GM18867 (cell line): ENCODE measurements at regions not wholly inside any gene's neighbourhood (a gene's known extent, or its start where the extent isn't known, plus 50 kb on each side); places are given as distances from the start of the nearest gene placed in this dataset.

Experiments used
- ATAC-seq: cut with Tn5 transposase; IDR thresholded peaks from one replicate; pipeline ENCODE4 v1.9.1; 2021; ENCODE audit warnings: mild to moderate bottlenecking, moderate library complexity; ENCODE audit not compliant: unreplicated experiment

DNA sequence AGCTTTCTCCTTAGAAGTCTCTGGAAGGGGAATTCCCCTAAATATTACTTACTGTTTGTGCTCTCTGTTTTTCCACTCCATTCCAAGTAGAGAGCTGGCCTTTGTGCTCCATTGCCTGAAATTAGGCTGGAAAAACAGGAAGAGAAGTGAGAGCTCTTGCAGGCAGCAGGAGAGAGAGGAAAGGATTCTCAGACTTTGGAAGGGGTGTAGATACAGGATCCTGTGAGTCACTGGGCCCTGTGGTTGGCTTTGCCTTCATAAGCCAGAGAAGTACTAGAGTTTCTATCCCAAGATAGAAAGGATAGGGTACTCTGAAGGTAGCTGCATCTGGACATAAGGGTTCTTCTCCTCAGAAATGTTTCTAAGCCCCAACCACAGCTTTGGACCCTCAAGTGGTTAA is 188.9 kb downstream of the CMPK2 start:
- ATAC-seq, result no peak

DNA sequence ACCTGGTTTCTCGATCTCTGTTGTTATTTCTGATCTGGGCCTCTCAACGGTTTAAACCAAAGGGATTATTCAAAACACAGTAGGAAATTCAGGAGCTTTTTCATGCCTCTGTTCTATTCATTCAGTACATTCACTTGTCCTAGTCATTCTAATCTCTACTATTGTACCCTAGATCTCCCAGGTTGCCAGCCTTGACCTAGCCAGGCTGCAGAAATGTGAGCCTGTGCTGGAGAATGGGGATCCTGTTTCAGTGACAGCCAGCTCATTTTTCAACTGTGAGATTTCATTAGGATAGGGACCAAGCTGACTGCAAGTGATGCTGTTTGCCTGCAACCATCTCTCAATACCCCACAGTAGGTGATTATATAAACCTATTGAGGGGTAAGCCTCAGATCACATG is 186.2 kb downstream of the CMPK2 start:
- ATAC-seq, result no peak

DNA sequence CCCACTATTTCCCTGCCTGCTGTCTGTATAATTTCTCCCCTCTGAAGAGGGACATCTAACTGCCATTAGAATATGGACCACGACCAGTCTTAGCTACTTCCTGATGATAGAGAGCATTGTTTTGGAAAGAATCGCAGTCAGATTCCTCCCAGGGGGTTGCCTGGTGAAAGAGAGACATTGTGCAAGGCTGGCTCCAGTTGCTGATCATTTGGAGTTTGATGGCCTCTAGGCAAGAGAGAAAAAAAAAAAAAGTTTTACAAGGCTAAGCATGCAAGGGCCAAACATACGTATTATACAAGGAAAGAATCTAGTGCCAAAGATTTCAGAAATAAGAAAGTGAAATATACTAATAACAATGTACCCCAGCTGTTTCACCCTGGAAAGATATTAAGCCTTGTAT is 182.2 kb downstream of the CMPK2 start:
- ATAC-seq, result no peak

DNA sequence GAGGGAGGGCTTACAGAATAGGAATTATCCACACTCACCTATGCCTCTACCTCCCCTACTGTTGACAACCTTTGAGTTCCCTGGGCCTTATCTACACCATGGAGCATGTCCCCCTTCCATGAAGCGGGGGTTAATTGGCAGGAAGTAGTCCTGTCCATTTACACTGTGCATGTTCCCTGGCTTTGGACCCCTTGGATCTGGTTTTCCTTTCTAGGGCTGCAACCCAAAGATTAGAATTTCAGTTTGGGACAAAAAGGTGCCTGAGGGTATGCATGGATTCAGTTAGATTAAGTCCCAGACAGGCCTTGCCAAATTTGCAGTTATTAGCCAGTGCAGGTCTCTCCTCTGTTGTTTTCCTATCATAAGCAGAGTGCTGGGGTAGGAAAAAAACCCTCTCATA is 180.3 kb downstream of the CMPK2 start:
- ATAC-seq, result no peak

DNA sequence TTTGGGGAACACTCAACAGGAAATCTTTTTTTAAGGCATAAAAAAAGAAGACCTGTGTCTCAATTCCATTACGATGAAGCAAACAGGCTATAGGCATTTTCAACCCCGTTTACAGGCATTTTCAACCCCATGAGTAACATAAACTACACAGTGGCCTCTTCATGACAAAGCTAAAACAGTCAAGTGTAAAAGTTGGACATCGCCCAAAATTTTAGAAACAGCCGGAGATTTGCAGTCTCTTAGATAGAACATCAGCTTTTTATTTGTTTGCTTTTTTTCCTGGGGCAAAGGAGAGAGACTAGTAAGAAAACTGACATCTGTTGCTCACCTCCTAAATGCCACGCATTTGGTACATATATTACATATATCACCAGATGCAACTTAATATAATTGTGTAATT is 173.7 kb downstream of the CMPK2 start:
- ATAC-seq, result no peak

DNA sequence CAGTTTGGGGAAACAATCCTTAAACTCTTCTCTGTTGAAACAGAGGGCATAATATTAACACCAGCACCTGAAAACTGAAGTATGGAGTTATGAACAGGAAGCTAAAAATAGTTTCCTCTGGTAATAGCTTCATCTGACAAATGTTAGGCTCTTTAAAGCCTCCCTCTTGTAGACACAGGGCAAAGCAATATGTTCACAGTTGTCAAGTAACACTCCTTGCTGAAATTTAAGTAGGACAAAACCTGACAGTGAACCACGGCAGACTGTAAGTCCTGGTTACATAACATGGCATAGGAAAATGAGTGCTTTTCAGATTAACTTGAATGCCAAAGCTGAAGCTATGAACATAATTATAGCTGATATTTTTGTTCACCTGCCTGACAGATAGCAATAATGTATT is 172.9 kb downstream of the CMPK2 start:
- no peak for ATAC-seq

DNA sequence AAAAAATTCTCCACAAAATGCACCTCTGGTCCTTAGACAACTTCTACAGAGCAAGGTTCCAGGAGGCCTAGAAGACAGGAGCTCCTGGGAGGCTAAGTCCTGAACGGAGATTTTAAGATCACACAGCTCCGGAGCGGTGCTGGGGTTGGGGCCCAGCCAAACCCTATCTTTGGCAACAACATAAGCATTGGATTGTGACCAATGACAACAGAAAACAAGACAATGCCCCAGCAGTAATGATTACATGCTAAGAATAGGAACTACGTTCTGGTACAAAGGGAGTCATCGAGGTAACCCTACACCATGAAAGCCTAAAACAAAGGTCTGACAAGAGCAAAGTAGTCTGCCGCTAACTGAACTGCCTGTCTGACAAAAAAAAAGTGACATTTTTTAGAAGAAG is 171.2 kb downstream of the CMPK2 start:
- no peak for ATAC-seq

DNA sequence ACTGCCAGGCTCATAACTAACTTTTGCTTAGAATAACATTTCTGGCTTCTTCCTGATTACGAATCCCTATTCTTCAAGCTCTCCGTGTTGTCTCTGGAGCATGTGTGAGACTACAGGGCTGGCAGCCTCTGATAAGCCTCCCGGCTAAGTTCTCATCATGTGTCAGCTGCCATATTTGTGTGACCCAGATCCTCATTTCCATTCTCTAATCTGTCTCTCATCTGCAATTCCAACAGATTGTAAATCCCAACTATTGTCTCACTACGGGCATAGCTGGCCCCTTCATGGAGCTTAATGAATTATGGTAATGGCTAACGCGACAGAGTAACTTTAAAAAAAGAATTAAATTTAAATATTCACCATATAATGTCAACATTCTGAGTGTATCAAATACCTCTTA is 165.4 kb downstream of the CMPK2 start:
- ATAC-seq, result no peak

DNA sequence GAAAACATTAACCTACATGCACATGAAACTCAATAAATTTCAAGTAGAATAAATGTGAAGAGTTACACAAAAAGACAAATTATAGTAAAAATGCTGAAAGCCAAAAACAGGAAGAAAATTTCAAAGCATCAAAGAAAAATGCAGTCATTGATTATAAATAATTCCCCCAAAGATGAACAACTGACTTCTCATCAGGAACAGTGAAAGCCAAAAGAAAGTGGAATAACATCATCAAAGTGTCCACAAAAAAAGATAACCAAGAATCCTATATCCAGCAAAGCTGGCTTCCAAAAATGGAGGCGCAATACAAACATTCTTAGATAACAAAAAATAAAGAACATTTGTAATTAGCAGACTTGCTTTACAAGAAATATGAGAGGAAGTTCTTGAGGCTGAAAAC is 161.6 kb downstream of the CMPK2 start:
- no peak for ATAC-seq

DNA sequence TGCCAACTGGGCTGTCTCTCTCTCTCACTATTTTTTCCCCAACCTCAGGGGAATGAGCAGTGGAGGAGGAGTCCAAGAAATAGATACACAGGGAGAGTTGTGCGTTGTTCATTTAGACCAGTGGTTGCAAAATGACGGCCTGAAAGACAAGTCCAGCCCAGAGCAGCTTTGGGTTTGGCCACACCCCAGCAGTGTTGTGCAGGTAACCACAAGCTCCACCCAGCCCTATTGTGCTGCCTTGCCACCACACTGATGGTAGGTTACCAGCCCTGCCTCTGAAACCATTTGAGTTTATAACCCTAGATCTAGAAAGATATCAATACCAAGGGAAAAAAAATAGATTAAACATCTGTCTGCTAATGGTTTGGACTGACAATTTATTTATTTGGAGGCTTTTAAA is 144.3 kb downstream of the CMPK2 start:
- no peak for ATAC-seq

DNA sequence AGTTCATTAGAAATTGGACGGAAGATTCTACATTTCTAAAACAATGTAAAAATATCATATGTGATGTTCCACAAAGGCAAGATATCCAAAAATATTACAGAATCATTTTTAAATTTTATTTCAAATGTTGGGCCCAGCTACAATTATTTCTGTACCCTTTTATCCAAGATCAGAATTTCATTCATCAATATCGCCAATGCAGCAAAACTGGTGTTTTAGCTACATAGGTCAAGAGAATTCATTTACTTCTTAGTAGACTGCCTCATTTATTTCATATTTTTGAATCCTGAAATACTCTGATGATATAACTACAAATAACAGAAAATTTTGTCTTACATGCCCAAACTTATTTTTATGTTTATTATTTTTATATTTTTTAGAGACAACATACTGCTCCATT is 143.1 kb downstream of the CMPK2 start:
- no peak for ATAC-seq

DNA sequence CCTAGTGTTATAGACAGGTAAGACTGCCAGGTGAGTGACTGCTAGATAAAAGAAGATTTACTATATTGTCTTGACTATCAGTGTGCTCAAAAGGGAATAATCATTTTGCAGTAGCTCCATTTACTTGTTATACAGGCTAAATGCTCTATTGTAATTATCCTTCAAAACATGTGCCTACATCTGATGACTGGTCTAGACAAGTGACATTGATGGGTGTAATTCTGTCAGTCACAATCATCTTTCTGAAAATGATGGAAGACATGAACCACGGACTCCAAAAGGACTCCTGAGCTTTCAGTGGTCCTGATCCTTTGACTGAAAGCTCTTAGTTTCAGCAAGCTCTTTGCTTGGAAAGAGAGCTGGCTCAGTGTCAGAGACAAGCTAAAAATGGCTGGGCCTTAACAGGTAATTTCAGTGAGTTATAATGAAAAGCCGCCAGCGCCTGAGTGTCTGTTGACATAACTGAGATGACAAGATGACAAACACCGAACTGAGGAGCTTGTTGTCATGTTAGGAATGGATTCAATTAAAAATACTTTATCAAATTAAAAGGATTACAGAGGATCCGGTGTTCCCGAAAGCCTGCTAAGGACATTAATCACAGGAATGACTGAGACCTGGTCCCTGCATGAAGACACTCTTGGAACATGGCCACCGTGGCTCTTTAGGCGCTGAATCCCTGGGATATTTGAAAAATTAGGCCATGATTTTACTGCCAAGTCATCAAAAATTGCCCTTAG is 141.7 kb downstream of the CMPK2 start:
- ATAC-seq, result no peak

DNA sequence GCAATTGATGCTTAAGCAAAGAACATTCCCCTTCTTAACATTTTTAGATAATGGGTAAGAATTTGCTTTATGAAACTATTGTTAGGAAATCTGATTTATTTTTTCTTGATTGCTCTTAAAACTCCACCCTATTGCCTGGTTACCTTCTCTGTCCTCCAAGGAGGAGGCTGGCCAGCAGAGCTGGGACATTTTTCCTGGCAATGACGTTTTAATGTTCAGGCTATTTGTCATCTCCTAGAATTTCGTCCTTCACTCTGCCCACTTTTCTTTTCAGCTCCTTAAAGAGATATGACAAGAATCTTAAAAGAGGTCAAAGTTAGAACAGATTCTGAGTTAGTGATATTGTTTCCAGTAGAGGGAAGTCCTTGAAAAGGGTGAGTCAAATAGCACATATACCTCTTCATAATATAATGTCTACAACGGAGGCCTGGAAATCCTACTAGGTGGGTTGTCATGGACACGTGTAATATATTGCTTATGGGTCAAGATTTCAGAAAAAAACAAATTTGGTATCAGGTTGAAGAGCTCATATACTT is 141.0 kb downstream of the CMPK2 start:
- no peak for ATAC-seq

DNA sequence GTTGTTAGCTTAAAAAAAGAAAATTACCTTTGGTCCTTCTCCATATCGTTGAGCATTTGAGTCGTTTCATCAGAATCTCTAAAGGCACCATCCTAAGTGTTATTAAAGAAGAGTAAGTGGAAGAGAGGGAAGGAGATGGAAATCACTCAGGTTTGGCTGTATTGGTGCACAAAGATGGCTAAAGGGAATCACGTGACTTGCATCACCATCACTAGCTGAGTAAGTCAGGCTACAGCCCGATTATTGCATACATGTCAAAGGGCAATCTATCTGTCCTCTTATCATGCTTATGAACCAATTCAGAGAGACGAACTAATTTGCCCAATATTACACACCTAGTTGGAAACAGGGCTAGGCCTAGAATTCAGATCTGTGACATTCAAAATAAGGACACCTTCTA is 137.6 kb downstream of the CMPK2 start:
- no peak for ATAC-seq

DNA sequence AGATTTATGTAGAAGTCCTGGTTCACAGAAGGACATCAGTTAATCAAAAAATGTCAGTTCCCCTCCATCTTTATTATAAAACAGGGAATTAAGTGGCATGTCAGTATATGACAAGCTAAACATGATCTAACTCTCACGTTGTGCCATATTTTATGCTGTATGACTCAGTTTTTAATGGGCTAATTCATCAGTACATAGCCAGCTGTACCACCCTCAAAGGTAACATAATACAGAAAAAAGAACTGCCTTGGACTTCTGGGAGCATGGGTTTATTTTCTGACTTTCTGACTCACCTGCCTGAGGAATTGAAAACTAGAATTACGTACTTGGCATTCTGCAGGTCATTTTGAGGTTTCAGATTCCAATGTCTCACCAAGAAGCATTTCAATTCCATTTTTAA is 135.7 kb downstream of the CMPK2 start:
- no peak for ATAC-seq

DNA sequence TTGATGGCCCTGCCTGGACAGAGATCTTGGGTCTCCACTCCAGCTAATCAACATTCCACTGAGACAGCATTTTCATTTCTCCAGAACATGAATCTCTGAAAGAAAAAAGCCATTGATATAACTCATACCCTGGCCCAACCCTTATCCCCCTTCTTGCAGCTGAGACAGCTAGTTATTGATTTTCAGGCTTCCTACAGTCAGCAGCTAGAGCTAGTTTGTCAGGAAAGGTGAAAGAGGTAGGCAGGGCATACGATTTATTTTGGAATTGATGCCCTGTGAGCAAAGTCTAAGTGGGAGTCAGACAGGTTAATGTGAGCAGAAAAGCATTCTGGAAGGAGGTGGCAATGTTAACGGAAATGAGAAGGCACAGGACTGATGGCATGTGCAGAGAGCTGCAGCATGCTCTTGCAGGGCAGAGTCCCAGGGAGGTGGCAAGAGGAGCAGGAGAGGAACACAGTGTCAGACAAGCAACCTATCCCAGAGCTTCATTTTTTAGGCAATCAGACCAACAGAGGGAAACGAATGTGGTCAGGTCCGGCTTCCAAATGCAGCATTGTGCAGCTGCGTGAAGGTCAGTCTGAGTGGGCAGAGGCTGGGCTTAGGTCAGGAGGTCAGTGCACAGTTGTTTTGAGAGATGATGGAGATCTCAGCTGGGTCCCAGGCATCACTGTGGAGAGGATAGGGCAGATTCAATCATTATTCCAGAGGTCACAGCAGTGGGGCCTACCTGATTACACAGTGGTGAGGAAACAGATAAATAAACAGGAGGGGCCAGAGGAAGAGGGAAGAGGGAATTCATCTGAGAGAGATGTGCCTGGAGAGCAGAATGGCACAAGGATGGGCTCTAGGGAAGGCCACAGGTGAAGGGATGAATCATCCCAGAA is 134.8 kb downstream of the CMPK2 start:
- no peak for ATAC-seq

DNA sequence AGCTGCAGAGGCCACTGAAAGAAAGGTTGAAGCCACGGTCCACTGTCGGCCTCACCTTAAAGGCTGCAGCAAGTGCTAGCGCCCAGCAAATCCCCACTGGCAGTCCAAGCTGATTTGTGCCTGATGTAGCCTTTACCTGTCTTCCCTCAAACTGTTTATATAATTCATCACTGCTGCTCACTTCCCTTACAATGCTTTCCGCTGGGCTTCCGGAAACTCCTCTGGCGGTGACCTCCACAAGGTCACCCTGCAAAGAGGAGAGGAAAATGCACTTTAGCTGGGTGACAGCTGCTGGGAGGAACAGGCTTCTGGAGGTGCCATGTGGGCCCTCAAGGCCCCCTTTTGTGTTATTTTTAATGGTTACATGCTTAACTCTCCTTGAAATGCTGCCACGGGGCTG is 126.2 kb downstream of the CMPK2 start:
- no peak for ATAC-seq

DNA sequence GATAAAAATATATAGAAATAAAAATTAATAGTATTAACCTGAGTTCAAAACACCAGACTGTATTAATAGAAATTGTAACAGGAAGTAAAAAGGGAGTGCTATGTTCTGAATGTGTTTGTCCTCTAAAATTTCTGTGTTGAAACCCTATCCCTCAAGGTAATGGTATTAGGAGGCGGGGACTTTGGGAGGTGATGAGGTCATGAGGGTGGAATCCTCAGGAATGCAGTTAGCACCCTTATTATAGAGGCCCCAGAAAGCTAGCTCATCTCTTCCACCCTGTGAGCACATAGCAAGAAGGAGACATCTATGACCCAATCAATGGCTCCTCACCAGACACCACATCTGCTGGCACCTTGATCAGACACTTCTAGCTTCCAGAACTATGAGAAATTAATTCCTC is 124.5 kb downstream of the CMPK2 start:
- no peak for ATAC-seq

DNA sequence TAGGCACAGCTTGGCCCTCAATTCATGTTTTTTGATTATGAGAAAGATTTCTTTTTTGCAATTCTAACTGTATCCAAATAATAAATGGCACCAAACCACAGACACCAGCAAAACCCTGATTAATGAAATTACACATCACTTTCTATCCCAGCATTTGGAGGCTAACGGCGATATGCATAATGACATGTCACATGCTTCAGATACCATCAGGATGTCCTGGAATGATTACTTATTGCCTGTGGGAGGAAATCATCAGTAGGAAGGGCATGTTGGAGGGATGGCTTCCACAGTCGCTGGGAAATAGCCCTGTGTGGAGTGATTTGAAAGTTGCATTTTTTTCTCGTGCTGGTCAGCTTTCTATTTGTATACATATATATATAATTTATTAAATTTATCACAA is 121.7 kb downstream of the CMPK2 start:
- no peak for ATAC-seq

DNA sequence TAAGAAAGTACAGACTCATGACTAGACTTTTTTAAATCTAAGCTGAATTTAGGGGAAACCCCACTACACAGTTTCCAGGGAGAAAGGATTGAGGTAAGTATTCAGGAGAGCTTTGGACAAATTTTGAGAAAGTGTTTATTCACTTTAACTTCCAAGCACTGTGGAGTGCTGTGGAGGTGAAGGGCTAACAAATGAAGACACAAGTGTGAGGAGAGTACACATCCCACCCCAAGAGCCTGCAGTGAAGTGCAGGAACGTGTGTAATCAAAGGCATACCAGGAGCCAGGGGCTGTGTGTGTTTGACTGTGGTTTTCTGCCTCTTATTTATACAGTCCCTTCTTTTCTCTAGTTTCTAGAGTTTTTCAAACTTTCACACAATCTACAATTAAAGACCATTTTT is 118.3 kb downstream of the CMPK2 start:
- ATAC-seq, result no peak

DNA sequence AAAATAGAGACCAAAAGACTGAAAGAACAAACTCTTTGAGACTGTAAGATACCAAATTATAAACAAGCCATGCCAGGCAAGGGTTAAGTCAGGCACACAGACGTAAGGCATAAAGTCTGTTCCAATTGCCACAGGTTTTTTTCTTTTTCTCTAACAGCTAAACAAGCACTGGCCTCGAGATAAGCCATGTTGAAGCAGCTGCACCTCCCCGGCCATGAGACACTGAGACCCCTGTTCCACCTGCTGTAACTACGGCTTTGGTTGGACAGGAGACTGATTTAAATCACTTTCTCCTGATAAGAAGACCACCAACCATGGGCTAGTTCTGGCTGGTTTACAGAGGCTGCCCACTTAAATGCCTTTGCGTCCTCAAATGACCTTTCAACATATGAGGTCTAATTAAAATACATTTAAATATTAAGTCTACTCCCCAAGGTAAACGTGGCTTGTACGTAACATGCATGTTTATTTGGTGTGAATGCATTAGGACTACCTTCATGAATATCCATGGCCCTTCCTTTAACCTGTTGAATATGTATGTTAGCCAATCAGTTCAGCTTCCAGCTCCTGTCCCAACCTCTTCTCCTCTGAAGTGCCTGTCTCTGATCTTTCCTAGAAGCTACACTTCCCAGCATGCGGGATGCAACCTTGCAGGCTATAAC is 117.2 kb downstream of the CMPK2 start:
- ATAC-seq, result no peak

DNA sequence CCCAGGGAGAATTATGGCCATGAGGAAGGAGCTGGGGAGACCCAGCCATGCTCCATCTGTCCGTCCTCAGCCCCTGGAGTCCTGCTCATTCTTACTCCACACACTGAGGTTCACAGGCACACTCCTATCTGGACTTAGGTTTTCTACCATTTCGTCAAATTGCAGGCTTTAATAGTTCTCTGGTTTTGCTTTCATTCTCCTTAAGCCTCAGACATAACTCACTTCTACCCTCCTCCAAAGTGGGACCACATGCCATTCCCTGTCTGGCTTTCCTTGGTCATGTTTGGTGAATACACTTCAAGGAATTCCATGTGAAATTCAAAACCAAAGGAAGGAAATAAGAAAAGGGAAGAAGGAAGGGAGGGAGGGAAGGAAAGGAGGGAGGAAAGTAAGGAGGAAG is 115.7 kb downstream of the CMPK2 start:
- ATAC-seq, result no peak
